ENCODE measurements at regions not wholly inside any gene's neighbourhood (a gene's known extent, or its start where the extent isn't known, plus 50 kb on each side); places are given as distances from the start of the nearest gene placed in this dataset.

DNA sequence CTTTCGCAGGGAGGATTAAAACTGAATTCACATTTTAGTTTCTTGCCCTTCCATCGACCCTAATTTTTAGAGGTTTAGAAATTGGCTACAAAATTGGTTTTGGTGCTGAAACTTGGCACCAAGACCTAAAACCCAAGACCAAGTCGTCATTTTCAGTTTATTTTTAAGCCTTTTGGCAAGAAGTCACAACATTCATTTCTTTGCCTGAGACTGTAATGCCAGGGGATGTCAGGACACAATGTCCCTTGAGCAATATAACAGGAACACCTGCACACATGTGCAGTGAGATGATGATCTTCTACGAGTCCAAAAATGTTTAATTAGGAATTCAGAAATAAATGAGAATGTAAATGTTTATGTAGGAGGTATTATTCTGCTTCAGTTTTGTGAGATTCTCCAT is 335.4 kb upstream of the ANKRD30A start (continued):
- TF ChIP-seq NANOG (IDR thresholded peaks at IDR 0.05; ENCODE audit: insufficient read depth, low read depth, low read length, poor library complexity, severe bottlenecking) (no peak), SP4 (IDR thresholded peaks at IDR 0.05; ENCODE audit: low read length) (no peak), HDAC6 (IDR thresholded peaks at IDR 0.05; ENCODE audit: low read depth, low read length) (no peak), YY1 (IDR thresholded peaks at IDR 0.05; ENCODE audit: low read depth, low read length) (no peak), TAF1 (IDR thresholded peaks at IDR 0.05; ENCODE audit: low read depth, low read length) (no peak)
